ENCODE measurements at regions not wholly inside any gene's neighbourhood (a gene's known extent, or its start where the extent isn't known, plus 50 kb on each side); places are given as distances from the start of the nearest gene placed in this dataset.

GRCh38 chr2:7971841-7972240 is 710.0 kb upstream of the ID2 start:
- no peak for TF ChIP-seq FOXP2 (optimal IDR thresholded peaks at IDR 0.05; ENCODE audit: borderline replicate concordance, extremely low read depth, extremely low read length, insufficient read depth)
- TF ChIP-seq SIN3A (IDR thresholded peaks at IDR 0.05; ENCODE audit: borderline replicate concordance, insufficient read depth, low read length): no peak
- no peak for TF ChIP-seq REST (IDR thresholded peaks at IDR 0.05; ENCODE audit: insufficient read depth in 1 of 2, low read depth in 2 of 2, low read length in 2 of 2)
- no peak for TF ChIP-seq TAF1 (IDR thresholded peaks at IDR 0.05; ENCODE audit: borderline replicate concordance, insufficient read depth, low read length)
